GM19463 (cell line): ENCODE measurements at regions not wholly inside any gene's neighbourhood (a gene's known extent, or its start where the extent isn't known, plus 50 kb on each side); places are given as distances from the start of the nearest gene placed in this dataset.

Experiments
- ATAC-seq: cut with Tn5 transposase; IDR thresholded peaks from one replicate; pipeline ENCODE4 v1.9.1; 2021; ENCODE audit warnings: mild to moderate bottlenecking, moderate library complexity; ENCODE audit not compliant: unreplicated experiment

DNA sequence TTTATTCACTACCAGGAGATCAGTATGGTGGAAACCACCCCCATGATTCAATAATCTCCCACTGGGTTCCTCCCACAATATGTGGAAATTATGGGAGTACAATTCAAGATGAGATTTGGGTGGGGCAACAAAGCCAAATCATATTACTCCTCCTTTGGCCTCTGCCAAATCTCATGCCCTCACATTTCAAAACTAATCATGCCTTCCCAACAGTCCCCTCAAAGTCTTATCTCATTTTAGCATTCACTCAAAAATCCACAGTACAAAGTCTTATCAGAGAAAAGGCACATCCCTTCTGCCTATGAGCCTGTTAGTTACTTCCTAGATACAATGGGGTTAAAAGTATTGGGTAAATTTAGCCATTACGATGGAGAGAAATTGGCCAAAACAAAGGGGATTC is 989.5 kb upstream of the CNTNAP5 start:
- no peak for ATAC-seq

DNA sequence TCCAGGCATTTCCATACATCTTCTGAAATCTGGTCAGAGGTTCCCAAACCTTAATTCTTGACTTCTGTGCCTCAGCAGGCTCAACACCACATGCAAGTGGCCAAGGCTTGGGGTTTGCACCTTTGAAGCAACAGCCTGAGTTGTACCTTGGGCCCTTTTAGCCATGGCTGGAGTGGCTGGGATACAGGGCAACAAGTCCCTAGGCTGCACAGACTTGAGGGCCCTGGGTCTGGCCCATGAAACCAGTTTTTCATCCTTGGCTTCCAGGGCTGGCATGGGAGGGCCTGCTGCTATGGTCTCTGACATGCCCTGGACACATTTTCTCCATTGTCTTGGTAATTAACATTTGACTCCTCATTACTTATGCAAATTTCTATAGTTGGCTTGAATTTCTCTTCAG is 988.8 kb upstream of the CNTNAP5 start:
- no peak for ATAC-seq

DNA sequence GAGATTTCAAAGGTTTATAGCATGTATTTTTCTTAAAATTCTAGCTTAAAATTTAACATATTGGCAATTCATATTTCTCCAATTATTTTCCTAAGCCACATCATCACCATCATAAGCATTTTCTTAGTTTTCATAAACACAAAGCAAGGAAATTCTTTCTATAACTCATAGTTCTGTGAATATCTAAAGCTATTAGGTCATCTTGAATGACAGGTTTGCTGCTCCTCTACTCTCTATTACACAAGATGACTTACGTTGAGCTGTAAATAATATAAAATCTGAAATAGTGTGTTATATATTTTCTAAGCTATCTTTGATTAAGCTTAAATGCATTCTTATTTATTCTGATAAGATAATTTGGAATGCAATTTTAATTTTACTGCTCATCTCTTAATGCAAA is 984.6 kb upstream of the CNTNAP5 start:
- ATAC-seq: no peak

DNA sequence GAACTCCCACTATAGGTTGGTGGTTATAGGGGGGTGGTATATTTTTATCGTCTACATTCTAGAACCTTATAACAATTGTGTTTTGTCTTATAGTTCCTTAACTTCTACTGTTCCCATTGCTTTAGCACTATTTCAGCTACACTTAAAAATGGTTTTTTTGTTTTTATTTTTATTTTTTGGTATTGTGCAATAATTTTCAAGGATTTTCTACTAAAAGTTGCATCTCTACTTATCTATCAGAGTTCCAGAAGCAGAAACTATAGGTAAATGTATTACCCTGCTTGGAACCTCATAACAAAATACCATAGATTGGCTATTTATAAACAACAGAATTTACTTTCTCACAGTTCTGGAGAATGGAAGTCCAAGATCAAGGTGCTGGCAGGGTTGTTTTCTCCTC is 981.6 kb upstream of the CNTNAP5 start:
- no peak for ATAC-seq

GRCh38 chr2:123045713-123046112 is 979.4 kb upstream of the CNTNAP5 start:
- no peak for ATAC-seq

- no peak for ATAC-seq
Measured at GRCh38 chr2:123047186-123047585, 977.9 kb upstream of the CNTNAP5 start.

- no peak for ATAC-seq
Measured at GRCh38 chr2:123051136-123051535, 974.0 kb upstream of the CNTNAP5 start.

DNA sequence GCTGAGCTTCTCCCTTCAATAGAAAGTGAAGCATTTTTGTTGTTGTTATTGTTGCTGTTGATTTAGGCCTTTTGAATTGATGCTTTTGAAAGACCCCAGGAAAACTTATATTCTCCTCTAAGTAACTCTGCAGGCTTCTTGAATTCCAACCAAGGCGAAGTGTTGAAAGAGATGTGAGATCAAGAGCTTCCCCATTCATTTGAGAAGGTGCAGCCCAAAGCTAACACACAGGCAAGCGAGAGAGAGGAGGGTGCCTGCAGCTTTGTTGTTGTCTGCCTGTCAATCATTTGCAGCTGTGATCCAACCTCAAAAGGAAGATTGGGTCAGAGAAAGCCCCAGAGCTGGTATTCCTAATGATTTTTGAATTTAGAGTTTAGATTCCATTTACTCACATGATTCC is 963.6 kb upstream of the CNTNAP5 start:
- no peak for ATAC-seq

DNA sequence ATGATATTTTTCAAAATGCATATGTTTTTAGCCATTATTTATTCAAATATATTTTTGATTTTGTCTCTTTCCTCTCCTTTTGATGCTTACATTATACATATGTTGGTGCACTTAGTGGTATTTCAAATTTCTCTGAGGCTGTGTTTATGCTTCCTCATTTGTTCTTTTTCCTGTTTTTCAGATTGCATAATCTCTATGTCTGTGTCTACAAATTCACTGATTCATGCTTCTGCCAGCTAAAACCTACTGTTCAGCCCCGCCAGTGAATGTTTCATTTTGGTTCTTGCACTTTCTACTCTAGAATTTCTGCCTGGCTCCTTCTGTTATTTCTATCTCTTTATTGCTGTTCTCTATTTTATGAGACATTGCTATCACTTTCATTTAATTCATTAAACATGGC is 951.7 kb upstream of the CNTNAP5 start:
- no peak for ATAC-seq

DNA sequence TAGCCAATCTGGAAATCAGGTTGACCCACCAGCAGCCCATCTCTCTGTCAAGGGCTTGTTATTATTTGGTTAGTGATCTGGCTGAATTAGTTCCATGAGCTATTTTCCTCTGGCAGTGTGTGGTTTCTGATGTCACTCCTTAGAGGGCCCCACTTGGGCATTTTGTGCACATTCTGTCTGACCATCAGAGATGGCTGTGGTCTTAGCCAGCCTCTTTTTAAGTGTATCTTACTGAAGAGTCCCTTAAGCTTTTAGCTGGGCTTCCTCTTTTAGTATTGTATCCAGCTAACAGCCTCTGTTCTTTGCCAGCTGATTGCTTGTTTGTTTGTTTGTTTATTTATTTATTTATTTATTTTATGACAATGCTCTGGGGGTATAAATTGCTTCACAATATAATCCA is 951.1 kb upstream of the CNTNAP5 start:
- no peak for ATAC-seq

GRCh38 chr2:123077101-123077500 is 948.0 kb upstream of the CNTNAP5 start:
- no peak for ATAC-seq

GRCh38 chr2:123080331-123080730 is 944.8 kb upstream of the CNTNAP5 start:
- ATAC-seq: peak; percentile 94

DNA sequence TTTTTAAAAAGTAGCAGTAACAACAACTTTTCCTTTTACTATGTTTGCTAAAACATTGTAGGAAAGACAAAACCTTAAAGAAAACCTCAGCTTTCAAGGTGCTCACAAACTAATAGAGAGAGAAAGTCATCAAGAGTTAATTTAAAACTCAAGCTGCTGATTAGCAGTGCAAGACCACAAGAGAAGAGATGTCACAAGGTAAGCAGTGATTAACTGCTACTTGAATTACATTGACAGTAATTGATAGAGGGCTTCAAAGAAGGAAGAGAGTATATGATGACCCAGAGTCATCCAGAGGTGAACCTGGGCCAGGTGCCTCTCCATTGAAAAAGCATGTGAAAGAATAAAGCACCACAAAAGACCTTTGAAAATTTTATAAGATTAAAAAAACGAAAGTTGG is 939.6 kb upstream of the CNTNAP5 start:
- peak; percentile 54 for ATAC-seq

DNA sequence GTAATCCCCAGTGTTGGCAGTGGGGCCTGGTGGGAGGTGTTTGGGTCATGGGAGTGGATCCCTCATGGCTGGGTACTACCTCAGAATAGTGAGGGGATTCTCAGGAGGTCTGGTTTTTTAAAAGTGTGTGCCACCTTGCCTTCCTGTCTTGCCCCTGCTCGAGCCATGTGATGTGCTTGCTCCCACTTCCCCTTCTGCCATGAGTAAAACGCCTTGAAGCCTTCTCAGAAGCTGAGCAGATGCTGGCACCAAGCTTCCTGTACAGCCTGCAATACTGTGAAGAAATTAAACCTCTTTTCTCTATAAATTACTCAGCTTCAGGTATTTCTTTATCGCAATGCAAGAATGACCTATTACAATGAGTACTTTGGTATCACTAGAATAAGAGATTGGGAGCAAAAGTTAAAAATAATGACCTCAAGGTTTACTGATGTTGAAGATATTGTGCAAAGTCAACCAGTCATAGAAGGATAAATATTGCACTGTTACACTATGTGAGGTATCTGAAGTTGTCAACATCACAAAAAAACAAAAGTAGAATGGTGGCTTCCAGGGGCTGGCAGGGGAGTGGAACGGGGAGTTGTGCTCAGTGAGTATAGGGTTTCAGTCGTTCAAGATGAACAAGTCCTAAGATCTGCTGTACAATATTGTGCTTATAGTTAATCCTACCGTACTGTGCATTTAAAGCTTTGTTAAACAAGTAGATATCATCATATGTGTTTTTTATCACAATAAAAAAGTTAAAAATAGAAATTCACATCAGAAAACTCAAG is 938.3 kb upstream of the CNTNAP5 start:
- peak; percentile 68 for ATAC-seq

- no peak for ATAC-seq
Measured at GRCh38 chr2:123091471-123091870, 933.6 kb upstream of the CNTNAP5 start.

DNA sequence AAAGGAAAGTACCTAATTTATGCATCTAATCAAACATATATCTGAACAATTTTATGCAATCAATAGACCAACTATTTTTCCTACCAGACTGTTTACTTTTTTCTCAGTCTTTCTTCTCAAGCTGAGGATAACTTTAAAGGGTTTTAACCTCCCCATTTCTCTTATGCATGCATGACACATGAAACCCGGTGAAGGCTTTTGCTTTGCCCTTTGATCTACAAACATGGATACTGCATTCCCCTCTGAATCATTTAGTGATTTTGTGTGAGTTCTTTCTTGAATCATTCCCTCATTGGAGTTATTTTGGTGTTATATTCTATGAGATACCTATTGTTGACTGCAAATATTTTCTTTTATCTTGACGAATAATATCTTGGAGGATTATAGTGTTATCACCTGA is 931.9 kb upstream of the CNTNAP5 start:
- no peak for ATAC-seq

GRCh38 chr2:123095219-123095835 is 929.8 kb upstream of the CNTNAP5 start:
- ATAC-seq: no peak

DNA sequence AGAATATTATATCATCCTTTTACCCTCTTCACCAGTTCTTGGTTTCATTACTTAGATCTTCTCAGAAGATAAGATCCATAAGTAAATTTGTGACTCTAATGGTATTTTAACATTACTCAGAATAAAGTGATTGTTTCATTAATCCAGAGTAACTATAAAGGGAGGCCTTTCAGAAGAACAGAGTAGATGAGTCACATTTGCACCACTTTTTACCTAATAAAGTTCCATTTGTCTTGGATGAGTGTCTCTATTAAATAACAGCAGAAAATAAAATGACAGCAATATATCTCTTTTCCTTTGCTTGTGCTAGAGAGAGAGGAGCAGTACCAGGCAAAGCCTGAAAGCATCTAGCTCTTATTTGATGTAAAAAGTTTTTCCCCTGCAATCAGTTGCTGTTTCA is 926.5 kb upstream of the CNTNAP5 start:
- ATAC-seq: no peak

GRCh38 chr2:123101434-123101833 is 923.7 kb upstream of the CNTNAP5 start:
- no peak for ATAC-seq

DNA sequence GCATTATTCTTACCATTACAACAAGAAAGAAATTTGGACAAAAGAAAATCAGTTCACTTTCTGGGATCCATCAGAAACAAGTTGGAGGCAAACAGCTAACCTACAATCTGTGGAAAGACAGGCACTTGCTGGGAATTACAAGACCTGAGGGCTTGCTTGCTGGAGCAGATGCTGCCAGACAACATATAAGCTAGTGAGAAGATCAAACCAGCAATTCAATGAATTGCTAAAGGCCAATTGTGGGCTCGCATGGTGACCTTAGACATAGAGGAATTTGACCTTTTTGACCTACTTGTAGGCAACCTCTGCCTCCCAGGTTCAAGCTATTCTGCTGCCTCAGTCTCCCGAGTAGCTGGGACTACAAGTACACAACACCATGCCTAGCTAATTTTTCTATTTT is 921.2 kb upstream of the CNTNAP5 start:
- ATAC-seq: no peak

- ATAC-seq: no peak
Measured at GRCh38 chr2:123116595-123116994, 908.5 kb upstream of the CNTNAP5 start.

DNA sequence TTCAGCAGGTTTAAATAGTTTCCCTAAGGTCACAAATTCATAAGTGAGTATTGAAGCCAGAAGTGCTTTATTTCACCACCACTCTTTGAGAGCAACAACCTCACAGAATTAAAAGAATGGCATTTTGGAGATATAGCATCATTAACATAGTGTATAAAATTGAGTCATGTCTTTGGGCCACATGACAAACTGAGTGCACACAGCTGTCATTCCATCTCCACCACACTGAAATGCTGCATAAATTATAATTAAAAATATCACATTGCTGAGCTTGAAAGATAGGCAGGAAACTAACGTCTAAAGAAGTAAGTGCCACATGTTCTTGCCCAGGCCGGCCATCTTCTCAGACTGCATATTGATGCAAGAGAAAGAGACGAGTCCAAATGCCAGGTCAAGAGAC is 897.9 kb upstream of the CNTNAP5 start:
- no peak for ATAC-seq

DNA sequence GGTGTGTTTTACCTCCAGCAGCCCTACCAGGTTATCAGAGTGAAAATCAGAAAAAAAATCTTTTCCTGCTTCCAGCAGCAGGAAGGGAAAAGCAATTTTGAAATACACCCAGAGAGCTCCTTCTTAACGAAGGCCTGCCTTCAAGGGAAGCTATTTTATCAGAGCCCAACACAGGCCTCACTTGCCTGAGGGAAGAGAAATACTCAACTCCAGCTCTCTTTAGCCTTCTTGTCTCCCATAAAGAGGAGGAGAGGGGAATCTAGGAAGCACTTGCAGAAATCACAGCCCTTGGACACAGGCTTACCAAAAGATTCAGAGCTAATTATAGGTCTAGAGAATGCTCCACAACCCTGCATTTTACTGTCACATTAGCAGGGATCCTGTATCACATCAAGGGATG is 896.1 kb upstream of the CNTNAP5 start:
- no peak for ATAC-seq
